Astrocyte of the spinal cord (primary cell): ENCODE measurements at regions not wholly inside any gene's neighbourhood (a gene's known extent, or its start where the extent isn't known, plus 50 kb on each side); places are given as distances from the start of the nearest gene placed in this dataset.
"Not testable (repeated sequence)": the region's sequence is repeated elsewhere in the genome, so short reads cannot be mapped to it uniquely, and the experiment has no call there.

ENCODE experiments used
- DNase-seq: peaks from one replicate; pipeline ENCODE4 v3.0.0; 2011; ENCODE audit warnings: low read depth, low spot score
- H3K4me3 ChIP-seq: 2 replicates; pipeline ENCODE4 v1.5.1; 2011; ENCODE audit warnings: low read depth, mild to moderate bottlenecking, low read length, moderate library complexity
- in situ Hi-C: cut with HindIII; loops from 2 replicates; pipeline ENCODE4 v1.10.0; 2017; ENCODE audit warnings: low sequenced_read_pairs
- TF ChIP-seq, protein P1 (sequence below): IDR thresholded peaks from 2 replicates; pipeline ENCODE4 v1.5.1; 2012; ENCODE audit warnings: low read depth, mild to moderate bottlenecking, low read length, inconsistent platforms

GRCh38 chr2:161070693-161071479 is 89.3 kb upstream of the TANK start:
- DNase-seq = no peak
- no peak overlapping the region for H3K4me3 ChIP-seq
- in situ Hi-C loops = no loop called here
- TF ChIP-seq, protein P1, sequence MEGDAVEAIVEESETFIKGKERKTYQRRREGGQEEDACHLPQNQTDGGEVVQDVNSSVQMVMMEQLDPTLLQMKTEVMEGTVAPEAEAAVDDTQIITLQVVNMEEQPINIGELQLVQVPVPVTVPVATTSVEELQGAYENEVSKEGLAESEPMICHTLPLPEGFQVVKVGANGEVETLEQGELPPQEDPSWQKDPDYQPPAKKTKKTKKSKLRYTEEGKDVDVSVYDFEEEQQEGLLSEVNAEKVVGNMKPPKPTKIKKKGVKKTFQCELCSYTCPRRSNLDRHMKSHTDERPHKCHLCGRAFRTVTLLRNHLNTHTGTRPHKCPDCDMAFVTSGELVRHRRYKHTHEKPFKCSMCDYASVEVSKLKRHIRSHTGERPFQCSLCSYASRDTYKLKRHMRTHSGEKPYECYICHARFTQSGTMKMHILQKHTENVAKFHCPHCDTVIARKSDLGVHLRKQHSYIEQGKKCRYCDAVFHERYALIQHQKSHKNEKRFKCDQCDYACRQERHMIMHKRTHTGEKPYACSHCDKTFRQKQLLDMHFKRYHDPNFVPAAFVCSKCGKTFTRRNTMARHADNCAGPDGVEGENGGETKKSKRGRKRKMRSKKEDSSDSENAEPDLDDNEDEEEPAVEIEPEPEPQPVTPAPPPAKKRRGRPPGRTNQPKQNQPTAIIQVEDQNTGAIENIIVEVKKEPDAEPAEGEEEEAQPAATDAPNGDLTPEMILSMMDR = no peak

DNA sequence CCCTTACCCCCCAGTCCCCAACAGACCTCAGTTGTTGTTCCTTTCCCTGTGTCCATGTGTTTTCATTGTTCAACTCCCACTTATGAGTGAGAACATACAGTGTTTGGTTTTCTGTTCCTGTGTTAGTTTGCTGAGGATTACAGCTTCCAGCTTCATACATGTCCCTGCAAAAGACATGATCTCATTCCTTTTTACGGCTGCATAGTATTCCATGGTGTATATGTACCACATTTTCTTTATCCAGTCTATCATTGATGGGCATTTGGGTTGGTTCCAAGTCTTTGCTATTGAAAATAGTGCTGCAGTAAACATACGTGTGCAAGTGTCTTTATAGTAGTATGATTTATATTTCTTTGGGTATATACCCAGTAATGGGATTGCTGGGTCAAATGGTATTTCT is 87.8 kb upstream of the TANK start:
- DNase-seq, H3K4me3 ChIP-seq, in situ Hi-C loops: not testable (repeated sequence)

DNA sequence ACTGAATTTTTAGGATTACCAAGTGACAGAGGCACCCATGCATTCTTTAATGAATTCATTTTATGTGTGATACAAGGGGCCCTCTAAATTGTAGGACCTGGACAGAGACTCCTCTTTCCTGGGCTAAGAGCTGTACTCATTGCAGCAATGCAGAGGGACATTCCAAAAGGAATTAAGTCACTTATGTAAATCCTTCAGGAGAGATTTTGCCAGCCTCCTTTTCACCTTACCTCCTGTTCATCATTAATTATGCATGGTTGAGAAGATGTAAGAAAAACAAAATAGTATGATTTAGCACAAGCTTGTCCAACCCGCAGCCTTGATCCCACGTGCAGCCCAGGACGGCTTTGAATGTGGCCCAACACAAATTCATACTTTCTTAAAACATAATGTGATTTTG is 84.5 kb upstream of the TANK start:
- TF ChIP-seq, protein P1 = no peak
- no peak overlapping the region for H3K4me3 ChIP-seq
- no peak for DNase-seq
- in situ Hi-C loops = no loop called here

DNA sequence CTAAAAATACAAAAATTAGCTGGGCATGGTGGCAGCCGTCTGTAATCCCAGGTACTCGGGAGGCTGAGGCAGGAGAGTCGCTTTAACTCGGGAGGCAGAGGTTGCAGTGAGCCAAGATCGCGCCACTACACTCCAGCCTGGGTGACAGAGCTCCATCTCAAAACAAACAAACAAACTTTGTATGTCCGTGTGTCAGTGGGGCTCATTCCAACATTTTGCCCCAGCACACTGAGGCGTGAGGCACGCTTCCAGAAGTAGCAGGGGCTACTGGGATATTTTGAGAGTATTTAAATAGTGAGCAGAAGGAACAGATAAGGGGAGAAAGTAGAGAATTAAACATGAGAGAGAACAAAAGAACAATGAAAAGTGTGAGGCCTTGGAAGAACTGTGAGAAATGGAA is 83.3 kb upstream of the TANK start:
- no peak for DNase-seq
- no peak overlapping the region for H3K4me3 ChIP-seq
- TF ChIP-seq, protein P1 = no peak
- in situ Hi-C loops = no loop called here

GRCh38 chr2:161077367-161078210 is 82.6 kb upstream of the TANK start:
- peak; percentile 19 for DNase-seq
- in situ Hi-C loops = no loop called here
- H3K4me3 ChIP-seq = no peak overlapping the region
- TF ChIP-seq, protein P1 = no peak

- in situ Hi-C loops = no loop called here
- TF ChIP-seq, protein P1 = no peak
Observed at GRCh38 chr2:161078211-161078539, 82.1 kb upstream of the TANK start.

DNA sequence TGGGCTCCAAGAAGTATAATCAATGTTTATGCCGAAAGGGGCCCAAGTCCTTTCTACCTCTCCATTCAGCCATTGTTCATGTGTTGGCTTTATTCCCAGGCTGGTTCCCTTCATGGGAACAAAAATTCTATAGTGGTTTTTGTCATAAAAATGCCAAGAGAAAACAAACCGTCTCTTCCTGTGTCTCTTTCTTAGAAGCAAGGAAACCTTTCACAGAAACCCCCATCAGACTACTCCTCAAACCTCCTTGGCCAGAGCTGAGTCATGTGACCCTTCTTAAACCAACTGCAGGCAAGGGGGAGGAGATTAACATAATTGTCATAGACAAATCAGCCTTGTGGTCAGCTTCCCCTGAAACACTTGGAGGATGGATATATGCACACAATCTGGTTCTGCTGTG is 75.1 kb upstream of the TANK start:
- in situ Hi-C loops = no loop called here
- TF ChIP-seq, protein P1 = no peak
- DNase-seq = peak; percentile 18
- no peak overlapping the region for H3K4me3 ChIP-seq

More at GRCh38 chr2:161078211-161078539, 82.1 kb upstream of the TANK start:
- no peak overlapping the region for H3K4me3 ChIP-seq
- no peak for DNase-seq
